Heart right ventricle (tissue), 16 donors: ENCODE measurements at regions not wholly inside any gene's neighbourhood (a gene's known extent, or its start where the extent isn't known, plus 50 kb on each side); places are given as distances from the start of the nearest gene placed in this dataset.

Experiments
- ATAC-seq, 8 donors: fragments of 200-7000 bp; cut with Tn5 transposase; one replicate each; pipeline ENCODE4 v1.9.1; 2020; ENCODE audit warnings: mild to moderate bottlenecking in 8 of 8, moderate library complexity in 8 of 8, moderate number of reproducible peaks in 1 of 8
- DNase-seq, 2 donors: peaks; one replicate each; pipeline ENCODE4 v3.0.0-alpha.2; 2020
- H3K27ac ChIP-seq, 10 donors: fragments of 200-600 bp; sonication (generic) in 2 of 10; one replicate each; pipeline versions ENCODE4 v1.5.0 to v1.8.0; 2020 to 2022; ENCODE audit warnings: mild to moderate bottlenecking in 3 of 10
- H3K27me3 ChIP-seq, 7 donors: fragments of 200-600 bp; one replicate each; pipeline ENCODE4 v1.8.0; 2021 to 2022; ENCODE audit warnings: mild to moderate bottlenecking in 2 of 7
- H3K36me3 ChIP-seq, 9 donors: fragments of 200-600 bp; sonication (generic) in 1 of 9; one replicate each; pipeline versions ENCODE4 v1.5.0 to v1.8.0; 2020 to 2022; ENCODE audit warnings: mild to moderate bottlenecking in 2 of 9
- H3K4me1 ChIP-seq, 9 donors: fragments of 200-600 bp; sonication (generic) in 1 of 9; one replicate each; pipeline versions ENCODE4 v1.5.0 to v1.8.0; 2020 to 2022; ENCODE audit warnings: mild to moderate bottlenecking in 4 of 9
- H3K4me3 ChIP-seq, 10 donors: fragments of 200-600 bp; sonication (generic) in 2 of 10; one replicate each; pipeline versions ENCODE4 v1.5.0 to v1.8.0; 2020 to 2022; ENCODE audit warnings: mild to moderate bottlenecking in 7 of 10, moderate library complexity in 2 of 10
- H3K9me3 ChIP-seq, 11 donors: fragments of 200-600 bp in 10 of 11; sonication (generic) in 2 of 11; one replicate each; pipeline versions ENCODE4 v1.5.0 to v1.8.0; 2013 to 2022; ENCODE audit warnings: mild to moderate bottlenecking in 2 of 11, control low read depth in 1 of 11, moderate library complexity in 1 of 11
- WGBS, 2 donors: extraction: QIAGEN DNeasy Blood & Tissue Kit; methylation state at CpG; one replicate each; pipeline ENCODE4 v1.1.7; 2013; ENCODE audit warnings: inconsistent platforms in 1 of 2; 5-methylcytosine and 5-hydroxymethylcytosine counted together
- intact Hi-C, 10 donors: fragments of 100-400 bp; cut with DNase I; formaldehyde crosslinking; loops; one replicate each; pipeline versions ENCODE4 v1.11.1 to v1.14.2; 2022
- TF ChIP-seq, protein P1 (sequence below), 9 donors: fragments of 200-600 bp; sonication (generic) in 2 of 9; IDR thresholded peaks; one replicate each; pipeline versions ENCODE4 v1.5.0 to v1.8.0; 2021 to 2022; ENCODE audit warnings: antibody characterized with exemption in 9 of 9, mild to moderate bottlenecking in 5 of 9, moderate library complexity in 1 of 9
- donor health status: Arrhythmogenic right ventricular cardiomyopathy.
- donor health status: ischemic (EF 13 %, LVEDD 7.1; RV severe dilation, severe dysfunction).
- donor health status: healthy with polysubstance abuse.
- donor health status: DM: no; HTN: yes; CAD: no.
- donor health status: DM: no; HTN: no; CAD: no.
- donor health status: ischemic (EF 25% LVEDD 6.9; RV normal size, moderate dysfunction).
- donor health status: ischemic (EF 25% LVEDD 5.7; RV mildly dilated, moderate dysfunction).
- donor health status: healthy.
- donor health status: DM: yes; HTN: yes; CAD: no.
- donor health status: Ischemic cardiomyopathy.
- donor health status: ischemic (EF 35%, LVEDD 5.7; RV mildly dilated, moderate dysfunction).
- donor health status: nonischemic (EF 11% LVEDD 7.7; RV severe dilation, severe dysfunction).
- donor health status: DM: yes; HTN: yes; CAD: no.
- donor health status: PGD.
- donor health status: ischemic (EF 29% LVEDD 5.4; RV normal size, mild dysfunction).
- donor health status: nonischemic (EF 23%, LVEDD 6.1; RV moderate dilation, normal function).

DNA sequence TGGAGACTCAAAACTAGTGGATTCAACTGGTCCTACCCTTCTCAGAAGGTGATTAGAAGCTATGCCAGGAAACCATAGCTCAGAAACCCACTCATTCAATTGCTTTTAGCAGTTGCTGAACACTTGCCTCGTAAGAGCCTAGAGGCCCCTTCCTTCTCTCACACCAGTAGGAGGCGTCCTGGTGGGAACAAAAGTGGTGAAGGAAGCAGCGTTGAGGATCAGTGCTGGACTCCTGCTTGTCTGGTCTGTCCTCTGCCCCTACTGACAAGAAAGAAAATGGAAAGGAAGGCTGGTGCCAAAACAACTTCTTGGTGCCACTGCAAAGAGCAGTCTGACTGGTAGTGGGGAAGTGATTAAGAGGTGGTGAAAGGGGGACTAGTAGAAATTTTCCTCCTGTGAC is 269.7 kb downstream of the LMO4 start:
- TF ChIP-seq, protein P1, sequence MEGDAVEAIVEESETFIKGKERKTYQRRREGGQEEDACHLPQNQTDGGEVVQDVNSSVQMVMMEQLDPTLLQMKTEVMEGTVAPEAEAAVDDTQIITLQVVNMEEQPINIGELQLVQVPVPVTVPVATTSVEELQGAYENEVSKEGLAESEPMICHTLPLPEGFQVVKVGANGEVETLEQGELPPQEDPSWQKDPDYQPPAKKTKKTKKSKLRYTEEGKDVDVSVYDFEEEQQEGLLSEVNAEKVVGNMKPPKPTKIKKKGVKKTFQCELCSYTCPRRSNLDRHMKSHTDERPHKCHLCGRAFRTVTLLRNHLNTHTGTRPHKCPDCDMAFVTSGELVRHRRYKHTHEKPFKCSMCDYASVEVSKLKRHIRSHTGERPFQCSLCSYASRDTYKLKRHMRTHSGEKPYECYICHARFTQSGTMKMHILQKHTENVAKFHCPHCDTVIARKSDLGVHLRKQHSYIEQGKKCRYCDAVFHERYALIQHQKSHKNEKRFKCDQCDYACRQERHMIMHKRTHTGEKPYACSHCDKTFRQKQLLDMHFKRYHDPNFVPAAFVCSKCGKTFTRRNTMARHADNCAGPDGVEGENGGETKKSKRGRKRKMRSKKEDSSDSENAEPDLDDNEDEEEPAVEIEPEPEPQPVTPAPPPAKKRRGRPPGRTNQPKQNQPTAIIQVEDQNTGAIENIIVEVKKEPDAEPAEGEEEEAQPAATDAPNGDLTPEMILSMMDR (IDR thresholded peaks at IDR 0.05) = no peak
- Histone ChIP-seq H3K36me3 (no peaks in the 10 kb centered on the region), H3K4me3 (no peak overlapping the region), H3K9me3 (peaks cover 0 to 3% (median 0%) of the 10 kb centered on the region in 11 donors), H3K27ac (no peak overlapping the region), H3K27me3 (no peaks in the 10 kb centered on the region), H3K4me1 (peaks cover 0 to 3% (median 0%) of the 10 kb centered on the region in 9 donors)
- intact Hi-C loops = no loop called here
- WGBS, 2 donors = 67 to 80% methylated on average over 3 of the region's 3 CpGs
- ATAC-seq (no peak), DNase-seq (no peak)

DNA sequence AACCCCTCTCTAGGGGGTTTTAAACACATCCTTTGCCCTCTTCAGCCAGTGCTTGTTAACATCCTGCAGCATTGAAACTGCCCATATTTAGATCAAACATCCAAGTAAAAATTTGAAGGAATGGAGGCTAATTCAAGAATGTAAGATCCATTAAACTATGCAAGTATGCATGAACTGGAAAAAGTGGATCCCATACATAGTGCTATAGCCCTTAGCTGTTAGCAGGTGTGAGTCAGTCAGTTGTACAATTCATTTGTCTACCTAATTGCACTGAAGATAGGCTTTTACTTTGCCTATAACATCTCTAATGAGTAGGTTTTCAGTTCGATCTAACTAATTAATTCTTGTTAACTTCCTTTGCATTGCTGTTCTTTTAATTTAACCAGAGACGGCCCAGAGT is 270.9 kb downstream of the LMO4 start:
- peaks cover 0 to 3% (median 0%) of the 10 kb centered on the region in 11 donors for H3K9me3 ChIP-seq

DNA sequence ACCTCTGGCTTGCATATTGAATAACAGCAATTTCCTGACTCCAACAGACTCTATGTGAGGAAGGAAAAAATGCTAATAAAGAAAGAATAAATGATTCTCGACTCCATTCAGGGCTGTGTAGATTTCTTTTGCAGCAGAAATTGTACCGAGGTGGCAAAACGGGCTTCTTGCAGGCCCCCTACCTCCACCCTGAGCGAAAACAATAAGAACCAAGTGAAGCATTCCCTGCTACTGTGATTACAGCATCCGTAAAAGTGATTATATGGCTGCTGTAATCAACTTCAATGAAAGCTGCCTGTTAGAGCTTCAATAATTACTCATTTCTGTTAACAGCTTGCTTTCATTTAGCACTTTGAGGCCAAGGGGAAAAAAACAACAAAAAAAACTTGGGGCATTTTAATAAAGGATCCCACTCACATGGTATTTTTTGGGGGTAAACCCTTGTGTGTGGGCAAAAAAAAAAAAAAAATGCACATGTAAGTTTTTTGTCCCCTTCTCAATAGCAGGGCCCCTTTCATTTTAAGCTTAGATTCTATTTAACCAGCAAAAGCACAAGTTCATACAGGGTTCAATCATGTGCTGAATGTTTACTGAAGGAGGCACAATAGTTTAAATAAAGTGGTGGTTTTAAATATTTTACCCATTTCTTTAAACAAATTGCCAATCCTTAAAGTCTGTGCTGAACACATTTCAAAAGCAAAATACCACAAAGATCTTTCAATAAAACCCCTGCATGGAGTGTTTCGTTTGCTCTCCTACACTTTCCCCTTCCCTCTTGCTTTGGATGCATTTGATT is 271.6 kb downstream of the LMO4 start:
- no peaks in the 10 kb centered on the region for H3K36me3 ChIP-seq
- intact Hi-C loops = loop anchor here in 1 of 10 donors (5.0 kb wide), 1 partner anchor 42 kb away; no protein-coding TSS in a partner anchor
- no peak for ATAC-seq
- WGBS, 2 donors = 73% methylated on average over 6 of the region's 6 CpGs
- H3K4me3 ChIP-seq = no peak overlapping the region
- H3K9me3 ChIP-seq = peaks cover 0 to 5% (median 0%) of the 10 kb centered on the region in 11 donors
- H3K4me1 ChIP-seq = no peaks in the 10 kb centered on the region
- no peak overlapping the region for H3K27ac ChIP-seq
- no peaks in the 10 kb centered on the region for H3K27me3 ChIP-seq
- TF ChIP-seq, protein P1 (IDR thresholded peaks at IDR 0.05) = no peak
- no peak for DNase-seq

More for the DNA sequence above, 270.9 kb downstream of the LMO4 start:
- no peak overlapping the region for H3K27ac ChIP-seq
- intact Hi-C loops = no loop called here
- no peaks in the 10 kb centered on the region for H3K27me3 ChIP-seq
- TF ChIP-seq, protein P1 (IDR thresholded peaks at IDR 0.05) = no peak
- no peak for ATAC-seq
- peaks cover 0 to 3% (median 0%) of the 10 kb centered on the region in 9 donors for H3K4me1 ChIP-seq
- no peak overlapping the region for H3K4me3 ChIP-seq
- no peak for DNase-seq
- 77 to 83% methylated on average over 2 of the region's 2 CpGs for WGBS, 2 donors
- no peaks in the 10 kb centered on the region for H3K36me3 ChIP-seq

DNA sequence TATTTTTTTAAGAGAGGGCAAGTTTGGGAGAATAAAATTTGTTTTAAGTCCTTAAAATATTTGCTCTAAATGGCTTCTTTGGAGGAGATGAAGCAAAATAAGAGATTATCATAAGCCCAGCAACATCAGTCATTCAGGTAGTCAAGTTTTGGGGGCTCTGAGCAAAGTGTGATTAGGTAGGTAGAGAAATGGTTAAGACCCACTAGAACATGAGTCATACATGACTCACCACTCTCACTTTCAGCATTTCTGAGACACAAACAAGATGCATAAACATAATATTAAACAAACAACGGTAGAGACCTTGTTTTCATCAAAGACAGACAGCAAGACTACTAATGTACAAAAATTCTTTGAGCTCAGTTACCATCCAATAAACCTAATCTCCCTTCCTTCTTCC is 272.2 kb downstream of the LMO4 start:
- Histone ChIP-seq H3K27me3 (no peaks in the 10 kb centered on the region), H3K4me3 (no peak overlapping the region), H3K27ac (no peak overlapping the region), H3K36me3 (no peaks in the 10 kb centered on the region), H3K9me3 (peaks cover 0 to 11% (median 4%) of the 10 kb centered on the region in 11 donors), H3K4me1 (no peaks in the 10 kb centered on the region)
- TF ChIP-seq, protein P1 (IDR thresholded peaks at IDR 0.05) = no peak
- no peak for ATAC-seq
- intact Hi-C loops = loop anchor here in 1 of 10 donors (5.0 kb wide), 1 partner anchor 41 kb away; no protein-coding TSS in a partner anchor
- WGBS, 2 donors = 55 to 63% methylated on average over 1 of the region's 1 CpG
- DNase-seq = no peak
